ENCODE measurements at regions not wholly inside any gene's neighbourhood (a gene's known extent, or its start where the extent isn't known, plus 50 kb on each side); places are given as distances from the start of the nearest gene placed in this dataset.
"Not testable (repeated sequence)": the region's sequence is repeated elsewhere in the genome, so short reads cannot be mapped to it uniquely, and the experiment has no call there.

DNA sequence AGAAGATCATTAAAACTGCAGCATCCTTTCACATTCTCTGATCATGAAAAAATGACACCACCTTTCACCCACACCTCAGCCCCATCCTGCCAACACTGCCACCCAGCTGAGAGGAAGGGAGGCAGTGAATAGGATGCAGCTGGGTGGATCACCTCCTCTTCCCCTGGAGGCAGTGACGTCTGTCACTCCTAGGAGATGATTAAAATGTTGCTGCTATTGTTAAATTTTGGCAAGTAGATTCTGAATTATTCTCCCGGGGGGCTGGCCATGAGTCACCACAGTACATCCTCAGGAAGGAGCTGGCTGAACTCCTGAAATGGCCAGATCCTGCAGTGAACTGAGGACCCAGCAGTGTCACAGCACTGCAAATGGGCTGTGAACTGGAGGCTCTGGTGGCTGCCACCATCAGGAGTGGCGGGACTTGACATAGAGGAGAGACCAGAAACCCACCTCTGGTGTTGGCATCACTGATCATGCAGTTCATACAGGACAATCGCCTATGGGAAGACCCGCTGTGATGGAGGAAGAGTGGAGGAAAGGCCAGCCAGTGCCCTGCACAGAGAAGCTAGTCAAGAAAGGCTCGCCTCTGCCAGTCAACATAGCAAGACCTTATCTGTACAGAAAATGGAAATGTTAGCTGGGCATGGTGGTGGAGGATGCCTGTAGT is 199.1 kb downstream of the FAM43A start:
- DNase-seq: no peak

DNA sequence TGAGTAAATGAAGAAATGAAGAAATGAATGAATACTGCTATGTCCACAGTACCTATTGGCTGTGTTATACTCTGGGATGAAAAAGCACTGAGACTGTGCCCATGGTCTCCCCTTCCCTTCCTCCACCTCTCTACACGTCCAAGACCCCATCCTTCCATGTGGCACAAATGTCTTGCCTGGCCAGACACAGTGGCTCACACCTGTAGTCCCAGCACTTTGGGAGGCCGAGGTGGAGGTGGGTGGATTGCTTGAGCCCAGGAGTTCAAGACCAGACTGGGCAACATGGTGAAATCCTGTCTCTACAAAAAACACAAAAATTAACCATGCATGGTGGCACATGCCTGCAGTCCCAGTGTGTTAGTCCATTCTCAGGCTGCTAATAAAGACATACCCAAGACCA is 200.1 kb downstream of the FAM43A start:
- DNase-seq: no peak

GRCh38 chr3:194886836-194887235 is 201.2 kb downstream of the FAM43A start:
- no peak for DNase-seq

- DNase-seq: not testable (repeated sequence)
These were observed 202.4 kb downstream of the FAM43A start for GRCh38 chr3:194888062-194888461.

DNA sequence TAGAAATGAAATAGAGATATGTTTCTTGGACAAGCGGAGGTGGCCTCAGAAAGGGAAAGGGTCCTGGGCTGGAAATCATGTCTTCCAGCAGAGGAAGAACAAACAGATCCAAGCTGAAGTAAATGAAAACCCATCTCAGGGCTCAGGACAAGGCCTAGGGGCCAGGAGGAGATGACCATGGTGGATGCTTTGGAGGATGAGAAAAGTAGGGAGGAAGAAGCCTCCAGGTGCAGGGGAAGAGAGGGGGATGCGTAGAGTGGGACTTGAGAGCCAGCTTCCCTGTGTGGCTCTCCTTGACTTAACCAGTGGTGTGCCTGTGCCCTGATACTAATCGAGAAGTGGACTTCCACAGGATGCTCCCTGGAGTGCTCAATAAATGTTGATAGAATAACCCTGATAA is 203.2 kb downstream of the FAM43A start:
- DNase-seq: no peak

DNA sequence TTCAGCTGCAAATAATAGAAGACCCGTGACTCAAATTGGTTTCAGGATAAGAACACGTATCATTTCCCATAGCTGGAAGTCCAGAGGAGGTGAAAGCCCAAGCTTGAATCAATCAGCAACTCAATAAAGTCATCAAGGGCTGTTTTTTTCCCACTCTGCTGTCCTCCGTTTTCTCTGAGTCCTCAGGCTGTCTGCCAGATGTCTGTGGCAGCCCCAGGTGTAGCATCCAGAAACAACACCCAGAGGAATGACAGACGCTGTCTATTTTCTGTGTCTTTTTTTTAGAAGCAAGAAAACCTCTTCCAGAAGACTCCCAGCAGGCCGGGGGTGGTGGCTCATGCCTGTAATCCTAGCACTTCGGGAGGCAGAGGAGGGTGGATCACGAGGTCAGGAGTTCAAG is 204.4 kb downstream of the FAM43A start:
- DNase-seq: no peak

- no peak for DNase-seq
These were observed 207.7 kb downstream of the FAM43A start for GRCh38 chr3:194893121-194893987.

DNA sequence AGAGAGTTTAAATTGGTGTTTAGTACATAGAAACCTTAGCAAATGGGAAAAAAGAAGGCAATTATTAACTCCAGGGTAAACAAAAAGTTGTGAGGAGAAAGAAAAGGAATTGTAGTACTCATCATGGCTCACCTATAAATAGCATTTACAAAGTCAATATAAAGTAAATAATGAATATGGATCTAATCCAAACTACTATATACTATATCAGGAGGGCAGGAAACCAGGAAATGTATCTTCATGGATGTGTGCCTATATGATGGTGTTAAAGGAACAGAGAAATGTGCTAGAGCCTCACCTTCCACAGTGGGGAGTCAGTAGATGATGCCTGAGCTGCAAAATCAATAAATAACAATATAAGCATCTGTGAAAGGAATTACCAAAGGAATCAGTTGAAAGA is 208.9 kb downstream of the FAM43A start:
- no peak for DNase-seq

DNA sequence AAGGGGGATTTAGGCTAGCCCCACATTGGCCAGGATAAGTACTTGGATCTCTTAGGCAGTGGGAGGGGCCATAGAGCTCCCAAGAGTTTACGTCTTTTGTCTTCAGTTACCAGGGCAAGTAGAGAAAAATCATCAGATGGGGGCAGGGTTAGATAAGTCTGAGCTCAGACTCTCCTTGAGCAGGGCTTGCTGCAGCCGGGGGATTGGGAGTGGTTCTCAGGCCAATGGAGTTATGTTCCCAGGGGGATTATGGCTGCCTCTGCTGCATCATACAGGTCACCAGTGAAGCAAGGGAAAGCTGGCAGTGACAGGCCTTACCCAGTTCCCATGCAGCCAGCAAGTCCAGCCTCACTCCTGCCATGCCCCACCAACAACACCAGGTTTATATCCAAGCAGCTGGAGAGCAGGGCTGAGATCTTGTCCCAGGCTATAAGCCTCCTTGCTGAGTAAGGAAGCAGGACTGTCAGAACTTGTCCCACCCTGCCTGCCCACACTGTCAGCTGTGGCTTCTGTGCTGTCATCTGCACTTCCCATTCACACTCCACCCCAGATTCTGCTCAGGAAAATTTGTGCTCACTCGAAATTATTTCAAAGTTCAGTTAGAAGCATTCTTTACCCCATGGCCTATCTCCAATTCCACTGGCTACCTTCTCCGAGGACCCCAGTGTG is 215.3 kb downstream of the FAM43A start:
- no peak for DNase-seq

- DNase-seq: not testable (repeated sequence)
These were observed 217.8 kb downstream of the FAM43A start for GRCh38 chr3:194903447-194903846.

DNA sequence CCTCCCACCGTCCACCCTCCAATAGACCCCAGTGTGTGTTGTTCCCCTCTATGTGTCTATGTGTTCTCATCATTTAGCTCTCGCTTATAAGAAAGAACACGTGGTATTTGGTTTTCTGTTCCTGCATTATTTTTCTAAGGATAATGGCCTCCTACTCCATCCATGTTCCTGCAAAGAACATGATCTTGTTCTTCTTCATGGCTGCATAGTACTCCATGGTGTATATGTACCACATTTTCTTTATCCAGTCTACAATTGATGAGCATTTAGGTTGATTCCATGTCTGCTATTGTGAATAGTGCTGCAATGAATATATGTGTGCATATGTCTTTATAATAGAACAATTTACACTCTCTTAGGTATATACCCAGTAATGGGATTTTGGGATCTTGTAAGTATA is 219.3 kb downstream of the FAM43A start:
- DNase-seq: not testable (repeated sequence)

GRCh38 chr3:194905696-194906095 is 220.0 kb downstream of the FAM43A start:
- DNase-seq: no peak

DNA sequence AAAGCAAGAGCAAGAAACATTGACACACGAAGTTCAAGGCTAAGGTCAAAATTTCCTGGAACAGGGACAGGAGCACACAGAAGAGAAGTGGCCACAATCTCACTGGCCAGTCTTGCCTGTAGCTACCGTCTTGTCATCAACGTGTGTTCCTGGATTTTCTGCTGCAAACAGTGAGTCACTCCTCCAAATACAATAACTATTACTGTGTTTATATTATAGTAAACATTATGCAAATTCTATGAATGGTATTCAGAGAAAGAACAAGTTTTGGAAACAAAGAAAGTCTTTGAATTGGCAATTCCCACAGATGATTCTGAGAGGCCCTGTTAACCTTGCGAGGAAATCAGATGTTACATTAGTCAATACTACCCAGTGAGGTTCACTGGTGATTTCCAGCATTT is 220.5 kb downstream of the FAM43A start:
- DNase-seq: no peak

GRCh38 chr3:194906970-194907629 is 221.4 kb downstream of the FAM43A start:
- no peak for DNase-seq

- no peak for DNase-seq
These were observed 222.1 kb downstream of the FAM43A start for GRCh38 chr3:194907811-194908210.

GRCh38 chr3:194908496-194908895 is 222.8 kb downstream of the FAM43A start:
- DNase-seq: no peak

- DNase-seq: no peak
These were observed 223.3 kb downstream of the FAM43A start for GRCh38 chr3:194908972-194909371.

- DNase-seq: no peak
These were observed 224.8 kb downstream of the FAM43A start for GRCh38 chr3:194910414-194910984.

DNA sequence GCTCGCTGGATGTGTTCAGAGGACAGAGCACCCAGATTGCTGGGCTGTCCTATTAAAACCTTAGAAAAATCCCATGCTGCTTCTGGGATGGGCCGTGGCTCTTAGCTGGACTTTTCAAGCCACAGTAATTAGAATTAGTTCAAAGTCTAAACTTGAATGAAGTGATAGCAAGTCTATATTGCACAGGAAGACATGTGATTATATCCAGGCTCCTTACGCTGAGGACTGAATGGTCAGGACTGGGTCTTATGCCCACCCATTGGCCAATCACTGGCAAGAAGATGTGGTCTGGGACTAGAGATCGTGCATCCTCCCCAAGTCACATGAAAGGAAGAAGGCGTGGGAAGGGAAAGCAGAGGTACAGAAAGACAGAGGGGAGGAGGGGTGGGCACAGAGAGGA is 227.6 kb downstream of the FAM43A start:
- DNase-seq: no peak

DNA sequence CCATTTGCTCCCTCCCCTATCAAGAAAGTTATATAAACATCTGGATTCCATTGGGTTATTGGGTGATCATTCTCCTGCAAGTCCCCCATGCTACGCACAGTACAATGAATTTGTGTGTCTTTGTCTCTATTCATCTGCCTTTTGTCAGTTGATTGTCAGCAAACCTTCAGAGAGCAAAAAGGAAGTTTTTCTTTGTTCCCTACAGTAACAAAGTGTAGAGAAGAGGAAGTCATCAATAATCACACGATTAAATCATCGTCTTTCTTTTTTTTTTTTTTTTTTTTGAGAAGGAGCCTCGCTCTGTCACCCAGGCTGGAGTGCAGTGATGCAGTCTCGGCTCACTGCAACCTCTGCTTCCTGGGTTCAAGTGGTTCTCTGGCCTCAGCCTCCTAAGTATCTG is 239.2 kb downstream of the FAM43A start:
- DNase-seq: not testable (repeated sequence)

GRCh38 chr3:194925614-194926013 is 239.9 kb downstream of the FAM43A start:
- DNase-seq: no peak

GRCh38 chr3:194928227-194928626 is 242.5 kb downstream of the FAM43A start:
- no peak for DNase-seq

All from NCI-H774 (cell line).